ENCODE measurements at regions not wholly inside any gene's neighbourhood (a gene's known extent, or its start where the extent isn't known, plus 50 kb on each side); places are given as distances from the start of the nearest gene placed in this dataset.

DNA sequence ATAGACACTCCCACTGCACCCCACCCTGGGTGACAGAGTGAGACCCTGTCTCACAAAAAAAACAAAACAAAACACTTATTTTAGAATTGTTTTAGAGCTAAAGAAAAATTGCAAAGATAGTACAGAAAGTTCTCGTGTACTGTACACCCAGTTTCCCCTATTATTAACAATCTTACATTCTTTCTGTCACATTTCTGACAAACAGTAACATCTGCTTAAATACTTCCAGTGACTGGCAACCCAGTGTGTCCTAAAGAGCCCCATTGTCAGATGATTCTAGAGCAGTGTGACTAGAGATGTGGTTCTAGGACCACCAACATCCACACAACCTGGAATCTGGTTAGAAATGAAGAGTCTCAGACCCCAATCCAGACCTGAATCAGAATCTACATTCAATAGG is 90.5 kb downstream of the LEPR start:
- TF ChIP-seq, protein P1, sequence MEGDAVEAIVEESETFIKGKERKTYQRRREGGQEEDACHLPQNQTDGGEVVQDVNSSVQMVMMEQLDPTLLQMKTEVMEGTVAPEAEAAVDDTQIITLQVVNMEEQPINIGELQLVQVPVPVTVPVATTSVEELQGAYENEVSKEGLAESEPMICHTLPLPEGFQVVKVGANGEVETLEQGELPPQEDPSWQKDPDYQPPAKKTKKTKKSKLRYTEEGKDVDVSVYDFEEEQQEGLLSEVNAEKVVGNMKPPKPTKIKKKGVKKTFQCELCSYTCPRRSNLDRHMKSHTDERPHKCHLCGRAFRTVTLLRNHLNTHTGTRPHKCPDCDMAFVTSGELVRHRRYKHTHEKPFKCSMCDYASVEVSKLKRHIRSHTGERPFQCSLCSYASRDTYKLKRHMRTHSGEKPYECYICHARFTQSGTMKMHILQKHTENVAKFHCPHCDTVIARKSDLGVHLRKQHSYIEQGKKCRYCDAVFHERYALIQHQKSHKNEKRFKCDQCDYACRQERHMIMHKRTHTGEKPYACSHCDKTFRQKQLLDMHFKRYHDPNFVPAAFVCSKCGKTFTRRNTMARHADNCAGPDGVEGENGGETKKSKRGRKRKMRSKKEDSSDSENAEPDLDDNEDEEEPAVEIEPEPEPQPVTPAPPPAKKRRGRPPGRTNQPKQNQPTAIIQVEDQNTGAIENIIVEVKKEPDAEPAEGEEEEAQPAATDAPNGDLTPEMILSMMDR (IDR thresholded peaks at IDR 0.05; ENCODE audit: low read depth, low read length, missing control alignments), result no peak
- H3K4me3 ChIP-seq (ENCODE audit: low read depth, low read length), result no peak overlapping the region
- DNase-seq (ENCODE audit: low read depth), result no peak

DNA sequence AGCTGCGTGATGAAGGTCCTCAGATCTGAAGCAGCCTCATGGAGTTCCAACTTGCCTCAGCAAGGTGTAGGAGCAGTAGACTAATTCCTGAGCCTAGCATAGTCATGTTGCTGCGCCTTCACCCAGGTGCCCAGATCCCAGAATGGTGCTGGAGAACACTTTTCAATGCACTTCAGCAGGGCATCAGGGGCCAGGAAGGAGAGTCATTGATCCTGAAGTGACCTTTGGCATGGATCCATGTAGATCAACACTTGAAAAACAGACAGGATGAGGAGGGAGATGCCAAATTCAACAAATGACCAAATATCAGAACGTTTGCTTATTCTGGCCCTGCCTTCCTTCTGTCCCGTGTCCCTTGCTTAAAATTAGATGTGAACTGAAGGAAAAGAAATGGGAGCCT is 91.9 kb downstream of the LEPR start:
- no peak for DNase-seq (ENCODE audit: low read depth)
- no peak overlapping the region for H3K4me3 ChIP-seq (ENCODE audit: low read depth, low read length)
- TF ChIP-seq, protein P1 (IDR thresholded peaks at IDR 0.05; ENCODE audit: low read depth, low read length, missing control alignments), result no peak

DNA sequence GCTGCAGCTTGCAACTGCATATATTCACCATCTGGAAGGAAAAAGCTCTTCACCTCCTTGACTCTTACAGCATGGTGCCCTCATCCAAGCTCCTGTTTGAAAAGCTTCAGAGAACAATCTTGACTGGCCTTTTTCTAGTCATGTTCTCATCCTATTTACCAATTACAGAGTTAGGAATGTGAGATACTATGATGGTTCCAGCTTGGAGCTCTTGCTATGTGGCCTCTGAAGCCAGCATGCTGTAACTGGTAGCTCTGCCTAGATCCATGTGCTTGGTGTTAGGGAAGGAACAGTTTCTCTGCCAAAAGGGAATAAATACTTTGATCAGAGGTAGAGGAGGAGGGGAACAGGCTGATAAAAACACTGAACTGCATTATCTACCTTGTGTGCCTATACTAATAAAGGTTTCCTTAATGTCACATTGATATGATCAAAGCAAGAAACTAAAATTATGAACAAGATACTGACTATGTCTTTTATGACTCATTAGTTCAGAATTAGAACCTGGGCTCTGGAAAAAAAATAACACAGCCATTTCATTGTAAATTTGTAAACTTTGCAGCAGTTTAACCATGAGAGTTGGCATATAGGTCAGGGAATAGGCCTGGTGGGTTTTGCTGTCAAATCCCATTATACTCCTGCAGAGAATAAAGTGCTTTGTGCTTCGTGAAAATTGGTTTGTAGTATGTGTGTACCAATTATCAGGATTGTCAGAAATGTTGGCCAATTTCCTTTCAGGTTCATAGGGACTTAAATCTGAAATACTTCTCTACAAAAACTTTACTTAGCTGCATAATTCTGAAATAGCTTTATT is 92.7 kb downstream of the LEPR start:
- no peak overlapping the region for H3K4me3 ChIP-seq (ENCODE audit: low read depth, low read length)
- no peak for DNase-seq (ENCODE audit: low read depth)
- TF ChIP-seq, protein P1 (IDR thresholded peaks at IDR 0.05; ENCODE audit: low read depth, low read length, missing control alignments), result no peak

DNA sequence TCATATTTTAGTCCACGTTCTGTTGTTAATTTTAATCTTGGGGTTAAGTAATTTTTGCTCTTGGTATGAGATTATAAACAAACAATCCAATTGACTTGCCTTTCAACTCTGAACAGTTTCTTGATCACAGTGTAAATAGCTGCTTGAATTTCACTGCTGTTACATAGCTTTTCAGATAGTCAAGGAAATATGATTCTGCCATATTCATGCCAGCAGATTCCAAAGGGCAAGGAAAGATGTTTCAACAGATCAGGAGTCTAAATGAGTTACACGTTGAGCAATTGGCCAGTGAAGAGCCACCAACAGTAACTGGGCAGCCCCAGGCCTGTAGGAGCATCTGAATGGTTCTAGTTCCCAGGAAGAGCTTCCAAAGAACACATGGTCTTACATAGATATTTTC is 93.6 kb downstream of the LEPR start:
- DNase-seq (ENCODE audit: low read depth), result no peak
- TF ChIP-seq, protein P1 (IDR thresholded peaks at IDR 0.05; ENCODE audit: low read depth, low read length, missing control alignments), result no peak
- no peak overlapping the region for H3K4me3 ChIP-seq (ENCODE audit: low read depth, low read length)

DNA sequence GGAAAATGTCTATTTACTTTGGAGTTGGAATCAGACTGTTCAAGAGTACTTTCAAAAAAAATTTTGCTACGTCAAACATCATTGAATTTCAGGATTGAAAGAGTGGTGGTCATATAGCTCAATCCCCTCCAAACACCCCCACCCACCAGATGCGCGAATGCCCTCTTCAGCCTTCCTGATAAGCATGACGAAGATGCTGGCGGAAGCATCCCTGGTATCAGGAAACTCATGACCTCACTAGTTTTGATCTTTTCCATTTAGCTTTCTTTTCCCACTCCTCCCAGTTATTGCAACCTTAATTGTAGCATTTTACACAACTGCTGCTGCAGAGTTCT is 104.4 kb downstream of the LEPR start:
- H3K4me3 ChIP-seq (ENCODE audit: low read depth, low read length), result no peak overlapping the region
- TF ChIP-seq, protein P1 (IDR thresholded peaks at IDR 0.05; ENCODE audit: low read depth, low read length, missing control alignments), result no peak
- DNase-seq (ENCODE audit: low read depth), result no peak

DNA sequence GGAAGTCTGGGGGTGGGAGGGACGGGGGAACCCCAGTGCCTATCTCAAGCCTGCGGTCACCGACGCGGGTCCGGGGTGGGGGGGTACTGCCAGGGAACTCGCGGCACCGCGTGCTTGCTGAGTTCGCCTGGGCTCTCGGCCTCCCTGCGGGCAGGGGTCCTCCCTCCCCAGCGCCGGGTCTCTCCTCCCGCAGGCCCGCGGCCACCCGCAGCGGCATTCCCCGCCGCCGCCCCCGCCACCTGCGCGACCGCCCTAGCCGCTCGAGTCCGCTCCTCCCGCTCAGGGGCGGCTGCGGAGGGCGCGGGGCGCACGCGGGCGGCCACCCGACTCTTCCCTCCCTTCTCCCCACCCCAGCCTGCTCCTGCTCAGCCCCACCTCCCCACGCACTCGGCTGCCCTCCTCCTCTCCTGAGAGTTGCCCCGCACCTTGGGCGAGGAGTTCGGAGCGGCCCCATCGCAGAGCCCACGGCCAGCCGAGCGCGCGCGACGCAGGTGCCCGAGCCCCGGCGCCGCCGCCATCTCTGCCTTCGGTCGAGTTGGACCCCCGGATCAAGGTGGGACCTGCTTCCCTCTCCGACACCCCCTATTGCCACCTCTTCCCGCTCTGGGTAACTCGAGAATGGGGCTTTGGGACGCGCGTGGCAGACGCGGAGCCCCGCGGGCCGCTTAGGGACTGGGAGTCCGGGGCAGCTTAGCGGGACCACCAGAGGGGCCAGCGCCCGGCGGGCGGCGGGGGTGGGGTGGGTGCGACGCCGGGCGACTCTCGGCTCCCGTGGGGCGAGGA is 105.0 kb downstream of the LEPR start:
- TF ChIP-seq, protein P1 (IDR thresholded peaks at IDR 0.05; ENCODE audit: low read depth, low read length, missing control alignments), result no peak
- H3K4me3 ChIP-seq (ENCODE audit: low read depth, low read length), result no peak overlapping the region
- no peak for DNase-seq (ENCODE audit: low read depth)
